HG03575 (cell line): ENCODE measurements at regions not wholly inside any gene's neighbourhood (a gene's known extent, or its start where the extent isn't known, plus 50 kb on each side); places are given as distances from the start of the nearest gene placed in this dataset.

Experiments
- ATAC-seq: cut with Tn5 transposase; IDR thresholded peaks from one replicate; pipeline ENCODE4 v1.9.1; 2021; ENCODE audit not compliant: unreplicated experiment, insufficient number of reproducible peaks, low FRiP score; ENCODE audit errors: extremely low read depth

DNA sequence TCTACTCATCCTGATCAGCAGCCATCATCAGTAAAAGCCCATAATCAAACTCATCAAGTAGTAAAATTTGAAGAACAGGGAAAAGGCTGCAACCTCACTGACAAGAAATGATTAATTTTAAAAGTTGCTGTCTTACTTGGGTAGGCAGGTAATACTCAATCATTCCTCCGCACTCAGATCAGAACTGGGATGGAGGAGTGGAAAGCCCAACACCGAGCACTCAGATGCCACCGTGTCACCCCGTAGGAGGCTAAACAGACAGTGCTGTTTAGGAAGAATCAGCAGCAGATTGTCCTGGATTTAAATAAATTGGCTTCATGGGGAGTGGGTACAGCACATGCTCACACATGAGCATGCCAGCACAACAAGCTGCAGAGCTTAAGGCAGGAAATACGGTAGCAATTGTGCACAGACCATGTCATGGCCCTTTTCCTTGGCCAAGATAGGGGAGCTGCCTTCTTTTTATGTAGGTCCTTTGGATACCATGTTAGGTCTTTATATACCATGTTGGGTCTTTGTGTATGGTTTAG, 92.6 kb upstream of the CDH6 start:
- no peak for ATAC-seq

DNA sequence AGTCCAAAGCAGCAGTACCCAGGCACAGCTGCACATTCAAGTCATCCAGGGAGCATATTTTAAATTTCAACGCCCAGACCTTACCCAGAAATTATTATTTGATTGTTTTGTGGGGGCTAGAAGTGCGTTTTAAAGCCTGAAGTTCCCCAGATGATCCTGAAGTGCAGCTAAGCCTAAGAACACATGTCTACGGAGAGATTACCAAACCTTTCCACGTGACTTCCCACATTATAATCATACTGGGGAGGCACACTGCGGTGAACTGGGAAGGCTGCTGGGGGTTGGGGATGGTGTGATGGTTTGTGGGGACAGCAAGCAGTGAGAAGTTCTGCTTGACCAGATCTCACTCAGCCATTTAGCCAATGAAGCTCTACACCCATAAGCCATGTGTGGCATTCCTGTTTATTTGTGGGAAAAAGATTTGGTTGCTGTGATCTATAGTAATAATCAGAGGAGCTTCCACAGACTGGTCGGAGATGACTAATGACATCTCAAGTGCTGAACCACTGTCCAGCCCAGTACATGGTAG, 93.4 kb upstream of the CDH6 start:
- no peak for ATAC-seq

DNA sequence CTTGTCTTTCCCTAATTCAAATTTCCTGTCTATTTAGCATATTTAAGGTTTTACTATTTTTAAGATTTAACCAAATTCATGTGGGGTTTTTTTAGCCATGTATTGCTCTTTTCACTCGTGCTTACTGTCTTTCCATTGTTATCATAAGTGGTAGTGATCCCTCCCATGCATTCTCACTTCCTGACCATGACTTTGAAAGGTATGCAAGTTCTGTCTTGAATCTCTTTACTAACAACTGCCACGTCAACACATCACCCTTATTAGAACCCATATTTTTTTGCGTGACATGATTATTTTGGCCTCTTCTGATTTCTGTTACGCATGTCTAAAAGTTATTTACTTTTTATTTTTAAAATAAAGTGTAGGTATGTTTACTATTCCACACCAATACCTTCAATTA, 94.7 kb upstream of the CDH6 start:
- no peak for ATAC-seq

DNA sequence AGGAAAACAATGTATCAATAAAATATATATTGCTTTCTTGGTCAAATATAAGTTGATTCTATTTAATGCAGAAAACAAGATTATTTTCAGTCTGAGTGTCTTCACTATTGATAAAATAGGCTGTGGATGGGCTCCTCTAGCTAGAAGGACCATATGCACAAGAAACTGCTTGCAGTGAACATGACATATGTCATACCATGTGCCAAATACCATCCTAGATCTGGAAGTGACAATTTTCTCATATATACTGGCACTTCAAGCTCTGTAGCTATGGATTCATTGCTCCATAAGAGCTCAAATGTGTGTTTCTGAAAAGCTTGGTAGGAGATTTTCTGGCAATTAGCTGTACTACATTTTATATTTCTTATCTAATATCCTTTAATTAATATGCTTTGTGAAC, 95.6 kb upstream of the CDH6 start:
- no peak for ATAC-seq

DNA sequence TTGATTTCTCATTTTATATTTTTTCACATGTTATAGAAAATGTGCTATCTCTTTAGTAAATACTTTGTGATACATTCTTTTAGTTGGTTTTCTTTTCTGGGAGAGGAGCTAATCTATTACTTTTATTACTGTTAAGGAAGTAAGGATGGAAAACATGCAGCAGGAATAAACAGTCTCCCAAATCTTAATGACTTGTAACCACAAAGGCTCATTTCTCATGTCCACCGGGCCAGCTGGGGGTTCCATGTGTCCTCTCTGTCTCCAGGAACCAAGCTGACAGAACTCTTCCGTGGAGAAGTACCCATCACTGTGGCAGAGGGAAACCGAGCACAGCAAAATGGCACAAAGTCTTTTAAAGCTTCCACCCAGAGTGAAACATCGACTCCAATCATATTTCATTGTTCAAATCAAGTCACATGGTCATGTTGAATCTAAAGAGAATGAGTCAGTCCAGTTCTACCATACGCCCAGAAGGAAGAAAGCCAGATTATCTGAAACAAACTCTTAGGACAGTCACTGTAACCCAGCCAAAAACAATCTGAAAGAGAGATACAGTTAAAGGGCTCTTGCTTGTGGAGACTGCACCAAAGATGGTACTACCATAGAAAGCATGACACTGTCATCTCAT, 97.1 kb upstream of the CDH6 start:
- no peak for ATAC-seq

DNA sequence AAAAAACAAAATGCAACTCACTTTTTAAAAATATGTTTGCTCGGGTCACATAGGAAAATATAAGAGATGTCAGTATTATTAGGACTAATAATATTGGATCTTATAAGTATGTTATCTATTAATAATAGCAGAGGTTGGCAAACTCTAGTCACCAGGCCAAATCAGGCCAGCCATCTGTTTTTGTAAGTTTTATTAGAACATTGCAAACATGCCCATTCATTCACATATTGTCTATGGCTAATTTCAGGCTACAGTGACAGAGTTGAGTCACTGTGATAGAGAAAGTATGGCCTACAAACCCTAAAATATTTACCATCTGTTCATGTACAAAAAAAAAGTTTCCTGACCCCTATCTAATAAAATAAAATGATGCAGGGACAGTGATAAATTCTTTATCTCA, 97.7 kb upstream of the CDH6 start:
- no peak for ATAC-seq

DNA sequence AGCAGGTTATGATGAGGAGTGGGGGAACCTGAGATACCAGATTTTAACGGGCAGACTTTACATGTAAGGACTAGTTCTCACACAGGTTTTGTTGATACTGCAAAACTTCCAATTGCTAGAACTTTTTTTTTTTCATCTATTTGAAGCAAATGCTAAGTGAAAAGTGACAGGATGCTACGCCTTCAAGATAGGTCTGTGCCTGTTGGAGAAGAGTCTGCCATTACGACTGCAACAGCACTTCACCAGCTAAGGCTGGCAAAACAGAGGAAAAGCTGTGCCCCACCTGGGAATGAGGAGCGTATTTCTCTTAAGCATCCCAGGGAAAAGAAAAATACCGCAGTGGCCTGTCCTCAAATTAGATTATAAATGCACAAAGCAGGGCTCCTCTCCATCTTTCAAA, 102.0 kb upstream of the CDH6 start:
- ATAC-seq, result no peak

DNA sequence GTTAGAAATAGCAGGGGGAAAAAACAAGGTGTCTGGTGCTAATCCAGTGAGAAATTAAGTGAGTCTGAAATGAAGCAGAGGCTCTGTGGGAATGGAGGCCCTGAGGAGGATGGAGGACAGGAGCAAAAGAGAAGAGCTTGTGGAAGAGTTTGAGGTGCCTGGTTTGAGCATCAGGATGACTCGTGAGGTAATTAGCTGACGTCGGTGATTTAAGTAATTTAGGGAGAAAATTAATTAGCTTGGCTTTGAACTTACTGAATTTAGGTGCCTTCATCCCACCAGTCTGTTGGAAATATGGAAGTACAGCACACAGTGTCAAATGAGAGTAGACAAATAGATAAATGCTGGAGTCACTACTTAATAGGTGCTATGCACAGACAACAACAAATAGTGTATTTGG, 103.0 kb upstream of the CDH6 start:
- no peak for ATAC-seq

DNA sequence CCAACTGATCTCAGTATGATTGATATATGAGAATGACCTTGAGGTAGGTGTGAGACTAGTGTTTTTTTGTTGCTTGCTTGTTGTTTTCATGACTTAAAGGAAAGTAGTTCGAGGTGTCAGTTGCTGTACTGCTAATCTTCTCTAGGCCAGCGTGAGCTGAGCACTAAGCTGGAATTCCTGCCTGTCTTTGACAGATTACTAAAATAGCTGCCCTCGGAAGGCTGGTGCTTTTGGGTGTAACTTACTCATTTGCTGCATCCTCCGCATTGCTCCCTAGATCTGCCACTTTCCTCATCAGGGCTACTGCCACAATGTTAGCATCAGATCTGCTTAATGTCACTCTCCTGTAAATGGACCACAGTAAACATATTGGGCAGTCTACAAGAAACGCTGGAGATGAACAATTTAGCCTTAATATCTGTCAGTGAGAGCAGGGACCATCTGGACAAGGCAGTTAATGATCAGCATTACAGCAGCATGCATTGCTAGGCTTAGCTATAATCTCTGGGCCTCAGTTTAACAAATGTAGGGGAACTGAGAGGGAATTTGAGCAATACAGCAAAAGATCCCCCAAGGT, 106.6 kb upstream of the CDH6 start:
- ATAC-seq, result no peak

DNA sequence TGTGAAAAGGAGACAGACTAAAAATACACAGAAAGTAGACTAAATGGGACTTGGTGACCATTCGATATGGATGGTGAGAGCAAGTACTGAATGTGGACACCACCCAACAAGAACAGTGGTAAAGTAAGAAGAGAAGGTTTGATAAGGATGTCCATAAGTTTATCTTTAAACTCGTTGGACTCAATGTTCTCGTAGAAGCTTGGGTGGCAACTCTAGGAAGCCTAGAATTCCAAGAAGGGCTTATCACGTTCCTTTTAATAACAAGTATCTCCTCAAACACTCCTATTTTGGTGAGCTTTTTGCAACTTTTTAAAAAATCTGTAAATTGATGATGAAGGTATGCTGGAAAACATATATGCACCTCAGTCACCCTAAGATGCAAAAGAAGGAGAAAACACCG, 108.6 kb upstream of the CDH6 start:
- no peak for ATAC-seq

DNA sequence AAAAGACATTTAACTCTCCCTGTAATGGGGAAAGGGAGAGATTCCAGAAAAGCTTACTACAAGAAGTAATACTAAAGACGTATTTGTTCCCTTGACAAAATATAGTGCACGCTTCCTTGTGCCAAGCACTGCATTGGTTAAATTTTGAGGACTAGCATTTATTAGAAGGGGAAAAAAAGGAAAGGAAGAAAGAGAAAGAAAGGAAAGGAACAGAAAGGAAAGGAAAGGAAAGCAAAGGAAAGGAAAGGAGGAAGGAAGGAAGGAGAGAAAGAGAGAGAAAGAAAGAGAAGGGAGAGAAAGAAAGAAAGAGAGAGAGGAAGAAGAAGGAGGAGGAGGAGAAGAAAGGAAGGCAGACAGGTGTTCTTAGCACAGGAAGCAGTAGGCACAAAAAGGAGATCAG, 110.1 kb upstream of the CDH6 start:
- ATAC-seq, result no peak

DNA sequence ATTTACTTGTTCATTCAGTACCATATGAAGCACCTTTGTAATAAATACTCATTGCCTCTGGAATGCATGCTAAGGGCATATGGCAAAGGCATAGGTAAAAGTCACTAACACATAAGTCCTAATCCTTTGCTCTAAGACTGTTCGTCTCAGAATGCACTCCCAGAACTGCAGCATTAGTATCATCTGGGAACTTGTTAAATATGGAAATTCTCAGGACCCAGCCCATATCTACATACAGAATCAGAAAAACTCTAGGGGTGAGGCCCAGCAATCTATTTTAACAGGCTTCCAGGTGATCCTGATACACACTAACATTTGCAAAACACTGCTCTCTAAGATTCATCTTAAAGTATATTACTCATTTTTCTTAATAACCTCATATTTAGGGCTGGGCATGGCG, 113.8 kb upstream of the CDH6 start:
- ATAC-seq, result no peak

DNA sequence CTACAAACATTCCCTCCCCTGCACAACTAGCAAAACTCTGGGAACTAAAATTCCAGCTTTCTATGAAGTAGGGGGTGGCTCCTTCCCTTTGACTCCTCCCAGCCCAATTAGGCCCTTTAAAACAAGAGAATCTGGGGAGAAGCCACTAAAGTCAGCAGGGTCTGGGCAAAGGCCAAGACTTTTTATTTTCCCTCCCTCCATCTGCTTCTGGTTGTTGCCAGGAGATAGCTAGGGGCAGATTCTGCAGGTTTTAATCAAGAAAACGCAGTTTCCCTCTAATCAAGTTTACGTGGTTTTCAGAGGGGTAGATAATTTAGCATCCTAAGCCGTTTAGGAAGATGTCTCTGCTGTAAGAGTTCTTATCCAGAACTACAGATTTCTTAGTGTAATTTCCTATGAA, 114.5 kb upstream of the CDH6 start:
- ATAC-seq, result no peak

DNA sequence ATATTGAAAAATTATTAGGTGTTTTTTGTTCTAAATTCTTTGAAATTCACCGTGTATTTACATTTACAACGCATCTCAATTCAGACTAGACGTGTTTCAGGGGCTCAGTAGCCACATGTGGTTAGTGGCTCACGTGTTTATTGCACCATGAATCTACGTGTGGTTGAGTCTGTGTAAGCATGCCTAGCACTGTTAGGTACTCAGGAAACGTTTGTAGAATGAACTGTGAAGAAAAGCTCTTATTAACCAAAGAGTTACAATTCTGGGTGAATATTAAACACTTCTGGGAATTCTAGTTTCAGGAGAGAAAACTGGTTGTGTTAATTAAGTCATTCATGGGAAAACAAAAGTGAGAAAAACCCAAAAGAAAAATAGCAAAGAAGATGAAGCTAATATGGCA, 117.5 kb upstream of the CDH6 start:
- no peak for ATAC-seq

DNA sequence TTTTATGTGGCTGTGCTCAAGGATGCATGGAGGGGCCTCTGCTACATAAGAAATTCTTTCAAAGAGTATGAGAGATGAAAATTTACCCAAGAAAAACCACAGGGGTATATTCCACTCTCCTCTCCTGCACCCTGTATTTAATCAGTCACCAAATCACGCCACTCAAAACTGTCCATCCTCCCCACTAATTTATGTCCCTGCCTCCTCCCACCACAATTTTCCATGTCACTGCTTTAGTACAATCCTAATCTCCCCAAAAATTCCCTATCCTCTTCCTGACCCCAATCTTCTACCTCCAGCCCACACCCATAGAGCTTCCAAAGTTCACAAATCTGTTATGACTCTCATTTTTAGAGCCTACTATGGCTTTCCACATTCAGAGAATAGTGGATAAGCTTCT, 125.2 kb upstream of the CDH6 start:
- ATAC-seq, result no peak

DNA sequence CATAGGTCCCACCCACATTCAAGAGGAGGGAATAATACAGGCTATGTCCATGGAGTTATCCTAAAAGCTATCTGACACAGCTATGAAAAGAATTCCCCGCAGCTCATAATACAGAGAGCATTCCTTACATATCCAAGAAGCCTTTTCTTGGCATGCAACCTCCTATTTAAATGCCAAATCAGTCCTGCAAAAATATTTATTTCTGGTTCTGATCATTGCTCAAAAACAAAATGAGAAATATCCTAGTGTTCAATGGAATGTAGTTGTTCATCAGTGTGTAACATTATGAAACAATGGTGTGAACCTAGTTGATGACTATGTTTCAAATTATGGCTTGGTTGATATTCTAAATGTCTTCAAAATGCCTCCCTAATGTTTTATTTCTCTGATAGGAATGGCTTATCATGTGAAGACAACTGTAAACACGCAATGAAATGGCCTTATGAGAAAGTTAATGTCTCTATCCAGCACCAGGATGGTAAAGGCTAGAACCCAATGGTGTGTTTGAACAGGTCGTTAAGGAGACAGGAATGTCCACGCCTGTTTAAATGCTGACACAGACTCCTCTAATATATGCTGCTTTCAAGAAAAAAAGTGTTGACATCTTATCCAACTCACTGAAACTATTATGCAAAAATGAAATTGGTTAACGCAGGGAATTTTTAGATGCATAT, 126.7 kb upstream of the CDH6 start:
- no peak for ATAC-seq

DNA sequence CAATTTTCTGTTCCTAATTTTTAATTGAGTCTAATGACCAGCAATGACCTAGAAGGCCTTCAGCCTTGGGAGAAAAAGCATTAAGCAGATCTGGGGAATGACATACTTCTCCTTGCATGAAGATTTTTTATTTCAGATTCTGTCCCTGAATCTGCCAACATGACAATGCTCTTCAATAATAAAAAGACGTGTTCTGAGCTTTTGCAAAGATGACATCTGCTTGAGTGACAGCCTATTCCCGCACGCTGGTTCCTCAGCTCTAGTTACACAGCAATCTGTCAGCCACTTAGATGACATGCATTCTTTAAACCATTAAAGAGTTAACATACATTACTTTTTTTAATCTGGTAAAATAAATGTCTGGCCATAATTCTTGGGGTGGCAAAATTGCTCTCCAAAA, 129.3 kb upstream of the CDH6 start:
- ATAC-seq, result no peak

DNA sequence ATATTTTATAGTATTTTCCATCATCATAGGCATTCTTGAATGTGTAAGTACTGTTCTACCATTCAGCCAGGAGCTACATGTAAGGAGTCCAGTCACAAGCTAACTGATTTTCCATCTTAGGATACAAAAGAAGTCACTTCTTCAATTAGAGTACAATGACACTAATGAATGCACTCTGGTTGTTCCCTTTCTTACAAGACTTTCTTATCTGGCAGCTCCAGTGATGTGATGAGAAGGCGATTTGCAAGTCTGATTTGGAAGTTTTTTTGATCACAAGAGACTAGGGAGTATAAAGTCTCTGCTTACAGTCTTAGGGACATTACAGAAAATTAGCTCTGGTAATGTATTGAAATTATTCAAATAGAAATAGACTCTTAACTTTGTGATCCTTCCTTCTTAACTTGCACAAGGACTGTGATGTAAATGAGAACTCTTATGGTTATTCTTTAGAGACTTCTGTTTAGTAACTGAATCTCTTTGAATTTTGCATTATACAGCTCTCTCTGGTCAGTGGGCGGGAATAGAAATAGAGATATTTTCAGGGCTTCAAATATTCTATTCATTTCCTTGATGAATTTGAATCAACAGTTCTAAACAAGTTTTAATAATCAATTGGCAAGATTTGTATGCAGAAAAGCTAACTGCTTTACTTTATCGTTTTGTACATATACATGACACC, 130.4 kb upstream of the CDH6 start:
- no peak for ATAC-seq

DNA sequence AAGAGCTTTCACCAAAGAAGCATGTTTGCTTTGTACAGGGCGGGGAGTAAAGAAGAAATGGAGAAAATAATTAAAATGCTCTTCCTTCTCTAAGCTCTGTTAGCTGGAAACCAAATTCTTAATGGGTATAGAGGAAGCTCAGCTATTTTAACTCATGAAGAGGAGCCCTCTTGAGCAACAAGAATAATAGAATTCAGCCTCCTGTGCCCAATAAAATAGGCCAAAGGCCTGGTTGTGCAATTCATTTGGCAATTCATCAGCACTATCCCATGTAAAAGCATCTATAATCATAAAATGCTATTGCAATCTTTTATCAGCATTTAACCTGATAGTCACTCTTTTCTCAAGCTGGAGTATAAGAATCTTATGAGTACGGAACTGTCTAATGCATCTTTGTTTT, 133.6 kb upstream of the CDH6 start:
- ATAC-seq, result no peak

DNA sequence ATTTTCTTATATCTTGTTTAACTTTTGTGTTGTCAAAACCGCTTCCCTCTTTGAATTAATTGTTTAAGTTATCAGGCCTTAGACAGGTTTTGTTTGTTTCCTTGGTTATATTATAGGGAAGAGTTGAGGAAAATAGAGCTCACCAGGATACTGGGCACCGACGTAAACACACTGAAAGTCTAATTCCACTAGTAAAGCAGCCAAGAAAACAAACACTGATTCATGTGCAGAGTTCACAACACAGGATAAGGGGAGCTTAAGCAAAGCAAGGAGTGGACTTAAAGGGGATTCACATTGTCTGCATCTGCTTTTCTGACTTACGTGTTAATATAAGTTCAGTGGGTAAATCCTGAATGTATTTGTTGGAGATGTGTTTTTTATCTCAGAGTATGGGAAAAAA, 139.0 kb upstream of the CDH6 start:
- ATAC-seq, result no peak
